WTC11 (cell line): ENCODE measurements at regions not wholly inside any gene's neighbourhood (a gene's known extent, or its start where the extent isn't known, plus 50 kb on each side); places are given as distances from the start of the nearest gene placed in this dataset.

Source experiments
- ATAC-seq: fragments of 200-7000 bp; cut with Tn5 transposase; 2 replicates; pipeline ENCODE4 v1.10.0; 2021; ENCODE audit warnings: mild to moderate bottlenecking, moderate library complexity
- CTCF ChIA-PET: fragments of 300-600 bp; sonication (Branson Sonifier 250); formaldehyde crosslinking; loops from one replicate; lab custom pipeline; 2021; ENCODE audit warnings: antibody characterized with exemption; lab: Charles Lee
- POLR2A ChIA-PET: fragments of 350-600 bp; sonication (Branson Sonifier 250); formaldehyde crosslinking; loops from one replicate; lab custom pipeline; 2021; ENCODE audit warnings: antibody characterized with exemption; lab: Charles Lee
- DNase-seq: peaks from one replicate; pipeline ENCODE4 v3.0.0; 2021; ENCODE audit warnings: low spot score
- H3K27ac Mint-ChIP-seq: 2 replicates; pipeline ENCODE4 v1.8.0; 2021; ENCODE audit warnings: mixed read lengths
- H3K27me3 Mint-ChIP-seq: 2 replicates; pipeline ENCODE4 v1.8.0; 2021; ENCODE audit warnings: low read depth, mild to moderate bottlenecking, moderate library complexity, mixed read lengths
- H3K36me3 Mint-ChIP-seq: 2 replicates; pipeline ENCODE4 v1.8.0; 2021; ENCODE audit warnings: mixed read lengths
- H3K4me1 Mint-ChIP-seq: 2 replicates; pipeline ENCODE4 v1.8.0; 2022; ENCODE audit warnings: mixed read lengths
- H3K4me3 Mint-ChIP-seq: 2 replicates; pipeline ENCODE4 v1.8.0; 2021; ENCODE audit warnings: mild to moderate bottlenecking, moderate library complexity, mixed read lengths
- H3K9me3 Mint-ChIP-seq: 2 replicates; pipeline ENCODE4 v1.8.0; 2021; ENCODE audit warnings: mixed read lengths
- ESRRA ChIP-seq: sonication (generic); formaldehyde crosslinking; IDR thresholded peaks from 2 replicates; pipeline ENCODE4 v1.8.1; 2022; ENCODE audit warnings: mild to moderate bottlenecking, missing genetic modification reagents, borderline replicate concordance
- GABPB1 ChIP-seq: sonication (generic); formaldehyde crosslinking; IDR thresholded peaks from 2 replicates; pipeline ENCODE4 v1.8.1; 2023; ENCODE audit warnings: mild to moderate bottlenecking, missing genetic modification reagents
- GTF2I ChIP-seq: fragments of 250-450 bp; sonication (Bioruptor Pico); conservative IDR thresholded peaks from 2 replicates; pipeline ENCODE4 v1.4.0; 2021; ENCODE audit warnings: mild to moderate bottlenecking
- ZNF121 ChIP-seq: sonication (generic); formaldehyde crosslinking; IDR thresholded peaks from 2 replicates; pipeline ENCODE4 v1.8.0; 2023; ENCODE audit warnings: missing genetic modification reagents
- ZNF219 ChIP-seq: sonication (generic); formaldehyde crosslinking; IDR thresholded peaks from 2 replicates; pipeline ENCODE4 v1.8.0; 2023; ENCODE audit warnings: missing genetic modification reagents, mild to moderate bottlenecking, borderline replicate concordance
- ZNF317 ChIP-seq: sonication (generic); formaldehyde crosslinking; IDR thresholded peaks from 2 replicates; pipeline ENCODE4 v1.8.1; 2023; ENCODE audit warnings: low read depth, mild to moderate bottlenecking, moderate library complexity, missing genetic modification reagents, borderline replicate concordance
- ZNF671 ChIP-seq: fragments of 250-450 bp; sonication (Bioruptor Pico); IDR thresholded peaks from 2 replicates; pipeline ENCODE4 v1.8.0; 2021; ENCODE audit warnings: mild to moderate bottlenecking
- TF ChIP-seq, protein P1 (sequence below): fragments of 200-600 bp; IDR thresholded peaks from 2 replicates; pipeline ENCODE4 v1.8.0; 2022; ENCODE audit warnings: antibody characterized with exemption
- TF ChIP-seq, protein P2 (sequence below): sonication (generic); formaldehyde crosslinking; IDR thresholded peaks from 2 replicates; pipeline ENCODE4 v1.8.1; 2023; ENCODE audit warnings: mild to moderate bottlenecking, missing genetic modification reagents
- TF ChIP-seq, protein P3 (sequence below): sonication (generic); formaldehyde crosslinking; IDR thresholded peaks from 2 replicates; pipeline ENCODE4 v1.8.0; 2022; ENCODE audit warnings: mild to moderate bottlenecking, missing genetic modification reagents
- TF ChIP-seq, protein P4 (sequence below): sonication (generic); formaldehyde crosslinking; IDR thresholded peaks from 2 replicates; pipeline ENCODE4 v1.8.1; 2023; ENCODE audit warnings: mild to moderate bottlenecking, missing genetic modification reagents, moderate library complexity
- TF ChIP-seq, protein P5 (sequence below): sonication (generic); formaldehyde crosslinking; IDR thresholded peaks from 2 replicates; pipeline ENCODE4 v1.8.0; 2023; ENCODE audit warnings: missing genetic modification reagents, mild to moderate bottlenecking, borderline replicate concordance

DNA sequence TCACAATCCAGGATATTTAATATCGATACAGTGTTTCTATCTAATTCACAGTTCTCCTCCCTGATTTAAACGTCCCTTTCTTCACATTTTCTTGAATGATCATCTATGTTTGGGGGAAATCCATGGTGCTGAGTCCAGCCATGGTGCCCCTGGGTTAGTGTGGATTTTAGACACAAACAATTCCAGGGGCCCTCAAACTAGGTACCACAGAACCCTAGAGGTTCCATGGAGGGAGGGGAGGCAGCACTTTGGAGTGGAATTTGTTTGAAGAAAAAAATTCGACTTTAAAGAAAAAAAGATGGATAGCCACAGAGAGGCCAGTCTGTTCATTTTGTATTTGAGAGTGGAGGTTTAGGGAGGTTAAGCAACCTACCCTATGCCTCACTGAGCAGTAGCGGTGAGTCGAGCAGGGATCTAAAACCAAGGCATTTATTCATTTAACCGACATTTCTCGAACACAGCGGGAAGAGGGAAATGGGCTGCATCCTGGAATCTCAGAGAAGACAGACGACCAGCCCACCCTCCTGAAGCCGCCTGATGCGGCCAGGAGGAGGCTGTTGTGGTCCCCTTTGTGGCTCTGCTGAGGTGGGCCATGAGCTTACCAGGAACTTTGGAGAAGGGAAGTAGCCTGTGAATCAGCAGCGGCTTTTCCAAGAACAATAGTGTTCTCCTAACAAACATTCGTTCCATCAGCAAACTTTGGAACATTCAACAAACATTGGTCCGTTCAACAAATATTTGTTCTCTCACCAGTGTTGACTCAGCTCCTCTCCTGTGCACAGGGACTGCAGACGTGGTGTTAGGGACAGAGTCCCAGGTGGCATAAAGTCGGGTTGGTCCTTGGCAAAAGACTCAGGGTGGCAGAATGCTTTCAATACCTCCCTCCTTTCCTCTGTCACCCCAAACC, 103.5 kb upstream of the ZBTB40 start:
- Mint-ChIP-seq H3K9me3 (no peaks in the 10 kb centered on the region), H3K36me3 (no peaks in the 10 kb centered on the region), H3K27ac (no peak overlapping the region), H3K4me3 (no peak overlapping the region), H3K4me1 (peaks cover 31% of the 10 kb centered on the region), H3K27me3 (peaks cover 7% of the 10 kb centered on the region; the same call in 1 of the 2 replicates)
- ChIA-PET CTCF (no interaction called here), POLR2A (no interaction called here)
- TF ChIP-seq ZNF121 (CRISPR knock-in tag) (no peak), GABPB1 (peak; percentile 63), GTF2I (CRISPR knock-in tag) (no peak)
- TF ChIP-seq, protein P1, sequence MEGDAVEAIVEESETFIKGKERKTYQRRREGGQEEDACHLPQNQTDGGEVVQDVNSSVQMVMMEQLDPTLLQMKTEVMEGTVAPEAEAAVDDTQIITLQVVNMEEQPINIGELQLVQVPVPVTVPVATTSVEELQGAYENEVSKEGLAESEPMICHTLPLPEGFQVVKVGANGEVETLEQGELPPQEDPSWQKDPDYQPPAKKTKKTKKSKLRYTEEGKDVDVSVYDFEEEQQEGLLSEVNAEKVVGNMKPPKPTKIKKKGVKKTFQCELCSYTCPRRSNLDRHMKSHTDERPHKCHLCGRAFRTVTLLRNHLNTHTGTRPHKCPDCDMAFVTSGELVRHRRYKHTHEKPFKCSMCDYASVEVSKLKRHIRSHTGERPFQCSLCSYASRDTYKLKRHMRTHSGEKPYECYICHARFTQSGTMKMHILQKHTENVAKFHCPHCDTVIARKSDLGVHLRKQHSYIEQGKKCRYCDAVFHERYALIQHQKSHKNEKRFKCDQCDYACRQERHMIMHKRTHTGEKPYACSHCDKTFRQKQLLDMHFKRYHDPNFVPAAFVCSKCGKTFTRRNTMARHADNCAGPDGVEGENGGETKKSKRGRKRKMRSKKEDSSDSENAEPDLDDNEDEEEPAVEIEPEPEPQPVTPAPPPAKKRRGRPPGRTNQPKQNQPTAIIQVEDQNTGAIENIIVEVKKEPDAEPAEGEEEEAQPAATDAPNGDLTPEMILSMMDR, result no peak
- ATAC-seq (no peak), DNase-seq (no peak)

DNA sequence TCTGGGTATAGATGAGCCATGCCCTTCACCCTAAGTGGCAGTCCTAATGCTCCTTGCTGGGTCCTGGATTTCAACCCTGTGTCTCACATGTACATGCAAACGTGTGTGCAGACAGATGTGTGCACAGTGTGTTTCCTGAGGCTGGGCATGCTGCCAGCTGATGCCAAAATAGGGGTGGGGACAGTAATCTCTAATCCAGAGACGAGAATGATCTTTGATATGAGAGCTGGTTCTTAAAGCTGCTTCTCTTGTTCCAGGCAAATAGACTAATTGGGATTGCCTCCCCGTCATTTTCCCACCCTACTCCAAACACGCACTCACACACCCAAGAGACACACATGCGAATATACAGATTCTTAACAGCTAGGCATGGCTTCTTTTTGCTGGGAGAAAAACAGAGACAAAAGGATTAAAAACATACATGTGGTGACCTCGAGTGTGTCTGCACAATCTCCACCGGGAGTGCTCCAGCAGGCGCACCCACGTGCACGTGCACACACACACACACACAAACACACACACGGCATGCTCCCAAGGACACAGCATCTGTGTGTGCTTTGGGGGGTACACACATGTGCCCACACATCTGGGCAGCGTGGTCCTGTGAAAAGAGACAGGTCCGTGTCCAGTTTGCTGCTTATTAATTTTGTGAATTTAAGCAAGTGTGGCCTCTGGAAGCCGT, 102.1 kb upstream of the ZBTB40 start:
- CTCF ChIA-PET, result interaction anchor here (1.1 to 2.4 kb wide), 6 partner anchors 15 to 292 kb away, joined by 3 to 10 read pairs (median 6); no protein-coding TSS in a partner anchor
- Mint-ChIP-seq H3K27ac (no peak overlapping the region), H3K4me3 (no peak overlapping the region)
- TF ChIP-seq ESRRA (CRISPR knock-in tag) (no peak), ZNF219 (no peak), ZNF671 (CRISPR knock-in tag) (no peak), GABPB1 (no peak), ZNF317 (CRISPR knock-in tag) (no peak)
- TF ChIP-seq, protein P2, sequence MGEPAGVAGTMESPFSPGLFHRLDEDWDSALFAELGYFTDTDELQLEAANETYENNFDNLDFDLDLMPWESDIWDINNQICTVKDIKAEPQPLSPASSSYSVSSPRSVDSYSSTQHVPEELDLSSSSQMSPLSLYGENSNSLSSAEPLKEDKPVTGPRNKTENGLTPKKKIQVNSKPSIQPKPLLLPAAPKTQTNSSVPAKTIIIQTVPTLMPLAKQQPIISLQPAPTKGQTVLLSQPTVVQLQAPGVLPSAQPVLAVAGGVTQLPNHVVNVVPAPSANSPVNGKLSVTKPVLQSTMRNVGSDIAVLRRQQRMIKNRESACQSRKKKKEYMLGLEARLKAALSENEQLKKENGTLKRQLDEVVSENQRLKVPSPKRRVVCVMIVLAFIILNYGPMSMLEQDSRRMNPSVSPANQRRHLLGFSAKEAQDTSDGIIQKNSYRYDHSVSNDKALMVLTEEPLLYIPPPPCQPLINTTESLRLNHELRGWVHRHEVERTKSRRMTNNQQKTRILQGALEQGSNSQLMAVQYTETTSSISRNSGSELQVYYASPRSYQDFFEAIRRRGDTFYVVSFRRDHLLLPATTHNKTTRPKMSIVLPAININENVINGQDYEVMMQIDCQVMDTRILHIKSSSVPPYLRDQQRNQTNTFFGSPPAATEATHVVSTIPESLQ (CRISPR knock-in tag), result no peak
- TF ChIP-seq, protein P3, sequence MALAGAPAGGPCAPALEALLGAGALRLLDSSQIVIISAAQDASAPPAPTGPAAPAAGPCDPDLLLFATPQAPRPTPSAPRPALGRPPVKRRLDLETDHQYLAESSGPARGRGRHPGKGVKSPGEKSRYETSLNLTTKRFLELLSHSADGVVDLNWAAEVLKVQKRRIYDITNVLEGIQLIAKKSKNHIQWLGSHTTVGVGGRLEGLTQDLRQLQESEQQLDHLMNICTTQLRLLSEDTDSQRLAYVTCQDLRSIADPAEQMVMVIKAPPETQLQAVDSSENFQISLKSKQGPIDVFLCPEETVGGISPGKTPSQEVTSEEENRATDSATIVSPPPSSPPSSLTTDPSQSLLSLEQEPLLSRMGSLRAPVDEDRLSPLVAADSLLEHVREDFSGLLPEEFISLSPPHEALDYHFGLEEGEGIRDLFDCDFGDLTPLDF (CRISPR knock-in tag), result no peak
- TF ChIP-seq, protein P4, sequence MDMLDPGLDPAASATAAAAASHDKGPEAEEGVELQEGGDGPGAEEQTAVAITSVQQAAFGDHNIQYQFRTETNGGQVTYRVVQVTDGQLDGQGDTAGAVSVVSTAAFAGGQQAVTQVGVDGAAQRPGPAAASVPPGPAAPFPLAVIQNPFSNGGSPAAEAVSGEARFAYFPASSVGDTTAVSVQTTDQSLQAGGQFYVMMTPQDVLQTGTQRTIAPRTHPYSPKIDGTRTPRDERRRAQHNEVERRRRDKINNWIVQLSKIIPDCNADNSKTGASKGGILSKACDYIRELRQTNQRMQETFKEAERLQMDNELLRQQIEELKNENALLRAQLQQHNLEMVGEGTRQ (CRISPR knock-in tag), result no peak
- TF ChIP-seq, protein P5, sequence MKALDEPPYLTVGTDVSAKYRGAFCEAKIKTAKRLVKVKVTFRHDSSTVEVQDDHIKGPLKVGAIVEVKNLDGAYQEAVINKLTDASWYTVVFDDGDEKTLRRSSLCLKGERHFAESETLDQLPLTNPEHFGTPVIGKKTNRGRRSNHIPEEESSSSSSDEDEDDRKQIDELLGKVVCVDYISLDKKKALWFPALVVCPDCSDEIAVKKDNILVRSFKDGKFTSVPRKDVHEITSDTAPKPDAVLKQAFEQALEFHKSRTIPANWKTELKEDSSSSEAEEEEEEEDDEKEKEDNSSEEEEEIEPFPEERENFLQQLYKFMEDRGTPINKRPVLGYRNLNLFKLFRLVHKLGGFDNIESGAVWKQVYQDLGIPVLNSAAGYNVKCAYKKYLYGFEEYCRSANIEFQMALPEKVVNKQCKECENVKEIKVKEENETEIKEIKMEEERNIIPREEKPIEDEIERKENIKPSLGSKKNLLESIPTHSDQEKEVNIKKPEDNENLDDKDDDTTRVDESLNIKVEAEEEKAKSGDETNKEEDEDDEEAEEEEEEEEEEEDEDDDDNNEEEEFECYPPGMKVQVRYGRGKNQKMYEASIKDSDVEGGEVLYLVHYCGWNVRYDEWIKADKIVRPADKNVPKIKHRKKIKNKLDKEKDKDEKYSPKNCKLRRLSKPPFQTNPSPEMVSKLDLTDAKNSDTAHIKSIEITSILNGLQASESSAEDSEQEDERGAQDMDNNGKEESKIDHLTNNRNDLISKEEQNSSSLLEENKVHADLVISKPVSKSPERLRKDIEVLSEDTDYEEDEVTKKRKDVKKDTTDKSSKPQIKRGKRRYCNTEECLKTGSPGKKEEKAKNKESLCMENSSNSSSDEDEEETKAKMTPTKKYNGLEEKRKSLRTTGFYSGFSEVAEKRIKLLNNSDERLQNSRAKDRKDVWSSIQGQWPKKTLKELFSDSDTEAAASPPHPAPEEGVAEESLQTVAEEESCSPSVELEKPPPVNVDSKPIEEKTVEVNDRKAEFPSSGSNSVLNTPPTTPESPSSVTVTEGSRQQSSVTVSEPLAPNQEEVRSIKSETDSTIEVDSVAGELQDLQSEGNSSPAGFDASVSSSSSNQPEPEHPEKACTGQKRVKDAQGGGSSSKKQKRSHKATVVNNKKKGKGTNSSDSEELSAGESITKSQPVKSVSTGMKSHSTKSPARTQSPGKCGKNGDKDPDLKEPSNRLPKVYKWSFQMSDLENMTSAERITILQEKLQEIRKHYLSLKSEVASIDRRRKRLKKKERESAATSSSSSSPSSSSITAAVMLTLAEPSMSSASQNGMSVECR (CRISPR knock-in tag), result no peak
- TF ChIP-seq, all 79 proteins: peak for 0
- ATAC-seq (no peak), DNase-seq (no peak)
- Mint-ChIP-seq H3K4me1 (peaks cover 28% of the 10 kb centered on the region), H3K9me3 (peaks cover 5% of the 10 kb centered on the region; the same call in 1 of the 2 replicates), H3K27me3 (peaks cover 4% of the 10 kb centered on the region; the same call in 1 of the 2 replicates), H3K36me3 (no peaks in the 10 kb centered on the region)
- POLR2A ChIA-PET, result no interaction called here
